ENCODE measurements at regions not wholly inside any gene's neighbourhood (a gene's known extent, or its start where the extent isn't known, plus 50 kb on each side); places are given as distances from the start of the nearest gene placed in this dataset.
"Not testable (repeated sequence)": the region's sequence is repeated elsewhere in the genome, so short reads cannot be mapped to it uniquely, and the experiment has no call there.

GRCh38 chrY:19570999-19571398 is 173.5 kb downstream of the KDM5D start:
- no peak for TF ChIP-seq CTCF (conservative IDR thresholded peaks at IDR 0.05)
- H3K27ac ChIP-seq: peak overlapping the region; percentile 84

GRCh38 chrY:19567943-19568342 is 176.6 kb downstream of the KDM5D start:
- H3K27ac ChIP-seq: peak overlapping the region; percentile 84
- no peak for TF ChIP-seq CTCF (conservative IDR thresholded peaks at IDR 0.05)

- H3K27ac ChIP-seq: peak overlapping the region; percentile 84
- TF ChIP-seq CTCF (conservative IDR thresholded peaks at IDR 0.05): no peak
These were observed 177.2 kb downstream of the KDM5D start for GRCh38 chrY:19567051-19567921.

GRCh38 chrY:19559161-19559560 is 185.4 kb downstream of the KDM5D start:
- no peak overlapping the region for H3K27ac ChIP-seq
- no peak for TF ChIP-seq CTCF (conservative IDR thresholded peaks at IDR 0.05)

GRCh38 chrY:19549671-19550466 is 194.7 kb downstream of the KDM5D start:
- no peak for TF ChIP-seq CTCF (conservative IDR thresholded peaks at IDR 0.05)
- H3K27ac ChIP-seq: no peak overlapping the region

- no peak for TF ChIP-seq CTCF (conservative IDR thresholded peaks at IDR 0.05)
- H3K27ac ChIP-seq: no peak overlapping the region
These were observed 202.8 kb downstream of the KDM5D start for GRCh38 chrY:19541475-19542306.

GRCh38 chrY:19535697-19536096 is 208.8 kb downstream of the KDM5D start:
- not testable (repeated sequence) for H3K27ac ChIP-seq
